HG02870 (cell line): ENCODE measurements at regions not wholly inside any gene's neighbourhood (a gene's known extent, or its start where the extent isn't known, plus 50 kb on each side); places are given as distances from the start of the nearest gene placed in this dataset.
A peak's percentile ranks its signal among the peaks of the same experiment; 100 is the strongest.
"Not testable (repeated sequence)": the region's sequence is repeated elsewhere in the genome, so short reads cannot be mapped to it uniquely, and the experiment has no call there.

ENCODE experiments used
- ATAC-seq: cut with Tn5 transposase; IDR thresholded peaks from one replicate; pipeline ENCODE4 v1.9.1; 2021; ENCODE audit warnings: mild to moderate bottlenecking, moderate library complexity; ENCODE audit not compliant: unreplicated experiment

DNA sequence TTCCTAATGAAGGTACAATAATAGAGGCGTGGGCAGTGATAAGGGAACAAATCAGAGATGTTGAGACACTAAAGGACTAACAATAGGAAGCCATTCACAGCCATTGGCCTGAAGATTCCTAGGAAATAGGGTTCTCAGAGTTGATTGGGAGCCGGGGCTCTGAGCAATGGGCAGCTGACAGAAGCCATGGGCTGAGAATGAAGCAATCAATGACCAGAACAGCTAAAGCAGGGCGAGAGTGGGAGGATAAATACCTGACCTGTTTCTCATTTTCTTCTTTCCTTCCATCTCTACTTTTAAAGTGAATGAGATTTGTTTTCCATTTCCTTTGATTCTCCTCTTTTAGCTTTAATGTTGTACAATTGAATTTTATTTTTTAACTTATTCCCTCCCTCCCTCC lies 774.7 kb upstream of the ADGRL4 start:
- ATAC-seq, result no peak

DNA sequence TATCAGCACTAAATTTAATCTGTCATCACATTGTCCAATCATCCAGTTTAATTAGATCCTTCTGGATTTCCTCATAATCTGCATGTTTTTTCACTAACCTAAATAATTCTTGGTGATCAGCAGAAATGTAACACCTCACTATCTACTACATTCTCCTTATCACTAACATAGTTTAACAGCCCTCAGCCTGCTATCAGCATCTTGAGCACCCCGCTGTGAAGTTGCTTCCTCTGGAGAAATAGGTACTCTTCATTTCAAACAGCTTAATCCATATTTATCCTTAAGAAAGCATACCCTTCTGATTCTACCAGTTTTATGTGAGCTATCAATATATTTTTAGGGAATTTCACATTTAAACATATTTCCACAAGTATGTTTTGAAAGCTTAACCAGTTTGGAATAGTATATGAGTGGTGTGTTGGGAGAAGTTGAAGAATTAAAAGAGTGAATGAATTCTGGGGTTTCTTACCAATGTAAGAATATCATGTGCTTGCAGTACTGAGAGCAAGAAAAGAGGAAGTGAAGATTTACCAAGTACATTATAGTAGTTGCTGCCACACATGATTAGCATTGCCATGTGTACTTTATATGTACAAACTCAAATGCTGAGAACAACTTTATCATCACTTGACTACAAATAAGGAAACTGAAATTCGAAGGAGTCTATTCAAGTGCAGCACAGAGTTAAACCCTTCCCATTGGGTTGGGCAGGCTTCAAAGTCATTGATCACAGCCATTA lies 771.1 kb upstream of the ADGRL4 start:
- ATAC-seq, result peak; percentile 93

DNA sequence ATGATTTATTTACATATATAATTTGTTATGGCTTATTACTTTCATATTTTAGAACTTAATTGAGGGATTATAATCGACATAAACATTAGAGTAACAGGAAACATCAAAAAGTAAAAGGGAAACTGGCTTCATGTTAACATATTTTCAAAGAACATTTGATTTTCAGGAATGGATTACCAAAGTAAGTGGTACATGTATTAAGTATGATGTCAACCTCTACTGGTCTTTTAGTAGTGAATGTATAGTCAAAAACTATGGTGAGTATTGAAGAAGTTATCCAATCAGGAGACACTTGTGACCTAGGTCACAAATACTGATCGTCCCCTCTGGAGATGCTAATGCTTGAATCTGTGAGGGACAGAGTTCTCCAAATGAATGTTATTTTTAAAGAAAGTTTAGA lies 768.9 kb upstream of the ADGRL4 start:
- no peak for ATAC-seq

DNA sequence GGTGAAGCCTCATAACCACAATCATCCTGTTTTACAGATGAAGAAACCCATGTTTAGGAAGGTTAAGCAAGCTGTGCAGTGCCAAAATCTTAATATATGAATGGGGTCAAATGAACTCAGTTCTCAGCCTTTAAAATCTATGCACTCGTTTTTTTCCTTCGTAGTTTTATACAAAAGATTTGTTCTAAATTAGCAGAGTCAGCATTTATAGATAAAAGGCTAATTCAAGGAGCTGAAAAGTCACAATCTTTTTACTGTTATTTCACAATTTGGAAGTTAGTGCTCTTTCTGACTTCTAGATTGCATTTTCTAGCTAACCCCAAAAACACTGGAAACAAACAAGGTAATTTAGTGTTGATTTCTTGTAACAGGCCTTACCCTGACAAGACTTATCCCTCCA lies 766.9 kb upstream of the ADGRL4 start:
- no peak for ATAC-seq

DNA sequence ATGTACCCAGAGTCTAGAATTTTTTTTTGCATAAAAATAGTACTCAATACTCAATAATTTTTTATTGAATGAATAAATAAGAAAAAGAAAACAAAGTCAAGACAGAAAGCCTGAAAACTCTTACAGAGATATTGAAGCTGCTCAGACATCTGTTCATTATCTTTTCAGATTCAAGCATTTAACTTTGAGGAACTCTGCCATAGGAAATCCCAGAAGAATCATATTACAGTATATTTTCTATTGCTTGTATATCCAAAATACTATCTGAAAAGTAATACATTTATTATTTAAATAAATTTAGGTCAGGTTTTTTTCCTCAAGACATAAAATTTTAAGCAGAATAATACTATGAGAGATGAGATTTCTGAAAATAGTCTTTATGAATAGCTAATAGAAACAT lies 755.9 kb upstream of the ADGRL4 start:
- no peak for ATAC-seq

DNA sequence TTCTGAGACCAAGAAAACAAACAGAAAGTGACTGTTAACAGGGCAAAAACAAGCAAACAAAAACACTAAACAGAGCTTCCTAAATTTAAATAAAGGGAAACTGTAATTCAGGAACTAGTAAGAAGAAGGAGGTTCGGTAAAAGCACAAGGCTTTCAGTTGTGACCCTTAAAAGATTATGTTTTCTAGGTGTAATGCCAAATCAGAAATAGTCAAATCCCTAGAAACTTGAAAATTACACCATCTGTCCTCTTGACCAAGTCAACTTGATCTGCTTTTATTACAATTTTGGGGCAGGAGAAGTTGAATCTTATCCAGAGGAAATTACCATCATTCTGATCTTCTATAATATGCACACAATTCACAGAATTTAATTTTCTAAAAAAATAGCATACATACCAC lies 754.0 kb upstream of the ADGRL4 start:
- ATAC-seq, result no peak

DNA sequence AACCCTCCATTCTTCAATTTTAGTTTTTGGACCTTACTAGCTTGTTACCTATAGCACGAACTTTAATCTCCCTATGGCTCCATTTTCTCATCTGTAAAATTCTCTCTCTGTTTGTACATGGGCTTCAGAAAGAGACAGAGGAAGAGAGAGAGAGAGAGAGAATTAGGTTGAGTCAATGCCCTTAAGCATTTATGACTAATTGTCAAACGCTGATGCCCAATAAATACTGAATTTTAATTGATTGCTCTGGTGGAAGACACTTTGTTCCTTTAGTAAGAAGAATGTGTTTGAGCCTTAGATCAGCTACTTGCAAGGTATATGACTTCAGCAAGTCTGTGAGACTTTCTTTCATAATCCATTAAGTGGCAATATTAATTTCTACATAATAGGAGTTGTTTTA lies 743.1 kb upstream of the ADGRL4 start:
- ATAC-seq, result no peak

DNA sequence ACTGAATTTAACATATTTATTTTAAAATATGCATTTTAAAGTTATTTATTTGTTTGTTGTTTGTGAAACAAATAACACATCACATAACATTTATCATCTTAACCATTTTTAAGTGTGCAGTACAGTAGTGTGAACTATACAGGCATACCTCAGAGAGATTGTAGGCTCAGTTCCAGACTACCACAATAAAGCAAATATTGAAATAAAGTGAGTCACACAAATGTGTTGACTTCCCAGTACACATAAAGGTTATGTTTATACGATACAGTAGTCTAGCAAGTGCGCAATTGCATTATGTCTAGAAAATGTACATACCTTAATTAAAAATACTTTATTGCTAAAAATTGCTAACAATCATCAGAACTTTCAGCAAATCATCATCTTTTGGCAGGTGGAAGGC lies 739.4 kb upstream of the ADGRL4 start:
- no peak for ATAC-seq

DNA sequence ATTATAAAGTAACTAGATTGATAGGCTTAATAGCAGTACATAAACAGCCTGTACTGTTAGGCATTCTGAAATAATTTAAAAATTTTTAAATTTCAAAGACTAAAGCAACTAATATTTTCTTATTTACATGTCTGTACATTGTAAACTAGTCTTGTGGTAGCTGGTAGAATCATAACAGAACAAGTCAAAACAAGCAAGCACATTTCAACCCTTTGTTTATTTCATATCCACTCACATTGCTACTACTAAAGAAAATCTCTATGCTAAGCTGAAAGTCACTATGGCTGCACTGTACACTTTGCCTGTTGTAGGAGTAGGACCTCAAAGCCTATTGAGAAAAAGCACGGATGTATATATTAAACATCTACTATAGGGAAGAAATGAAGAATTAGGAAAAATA lies 738.2 kb upstream of the ADGRL4 start:
- no peak for ATAC-seq

DNA sequence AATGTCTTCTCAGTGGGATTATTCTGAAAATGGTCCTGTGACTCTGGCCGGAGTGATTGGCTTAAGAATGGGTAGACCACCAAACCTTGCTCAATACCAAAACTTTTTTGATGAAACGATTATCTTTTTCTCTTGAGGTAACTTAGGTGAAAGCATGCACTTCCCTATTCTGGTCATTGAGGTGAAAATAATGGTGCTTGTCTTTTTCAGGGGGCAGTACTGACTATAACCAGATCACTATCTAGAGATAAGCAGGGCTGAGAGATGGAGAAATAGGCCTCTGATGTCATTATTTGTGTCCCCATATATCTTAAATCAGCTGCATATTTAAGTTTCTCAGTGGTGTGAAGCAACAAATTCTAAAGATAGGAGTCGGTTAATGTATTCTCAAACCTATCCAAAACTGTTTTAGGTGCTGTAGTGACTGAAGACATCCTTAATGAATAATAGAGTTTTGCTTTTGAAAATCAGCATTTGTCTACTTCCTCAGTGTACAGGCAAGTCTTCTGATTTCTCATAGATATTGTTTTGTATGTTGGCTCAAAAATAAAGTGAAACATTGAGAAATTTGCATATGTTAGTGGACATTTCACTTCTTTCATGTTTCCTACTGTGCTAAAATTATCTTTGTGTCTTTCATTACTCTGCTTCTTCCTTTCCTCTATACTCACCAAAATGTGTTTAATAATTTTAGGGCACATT lies 735.3 kb upstream of the ADGRL4 start:
- peak; percentile 71 for ATAC-seq

DNA sequence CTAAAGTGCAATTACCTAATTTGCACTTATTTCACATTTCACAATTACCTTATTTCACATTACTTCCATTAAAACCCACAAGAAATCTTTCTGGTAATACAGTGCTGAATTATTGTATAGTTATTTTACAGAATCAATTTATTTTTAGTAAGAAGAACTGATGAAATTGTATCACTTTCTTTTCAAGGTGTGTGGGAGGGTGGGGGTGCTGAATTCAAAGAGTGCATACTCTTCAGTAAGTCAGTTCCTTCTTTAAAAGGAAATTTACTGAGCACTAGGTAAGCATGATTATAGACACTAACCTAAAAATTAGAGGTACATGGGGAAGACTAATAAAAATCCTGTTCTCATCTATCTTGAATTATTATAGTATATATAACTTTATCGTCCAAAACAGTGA lies 731.6 kb upstream of the ADGRL4 start:
- ATAC-seq, result no peak

DNA sequence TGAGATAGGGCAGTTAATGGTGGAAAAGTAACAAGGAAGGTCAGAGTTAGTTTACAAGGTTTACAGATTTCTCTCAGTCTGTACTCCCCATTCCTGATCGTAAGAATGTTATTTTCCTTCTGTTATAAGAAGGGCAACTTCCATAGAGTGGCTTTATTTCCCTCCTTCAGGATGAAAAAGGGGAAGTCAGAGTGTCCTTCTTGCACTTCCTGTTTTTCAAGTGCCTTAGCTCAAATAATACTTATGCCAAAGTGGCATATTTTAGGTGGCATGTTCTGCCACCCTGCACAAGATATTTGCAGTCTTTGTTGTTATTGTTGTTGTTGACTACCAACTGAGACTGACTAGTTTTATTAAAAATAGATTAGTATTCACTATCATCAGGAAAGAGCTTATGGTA lies 730.7 kb upstream of the ADGRL4 start:
- no peak for ATAC-seq

DNA sequence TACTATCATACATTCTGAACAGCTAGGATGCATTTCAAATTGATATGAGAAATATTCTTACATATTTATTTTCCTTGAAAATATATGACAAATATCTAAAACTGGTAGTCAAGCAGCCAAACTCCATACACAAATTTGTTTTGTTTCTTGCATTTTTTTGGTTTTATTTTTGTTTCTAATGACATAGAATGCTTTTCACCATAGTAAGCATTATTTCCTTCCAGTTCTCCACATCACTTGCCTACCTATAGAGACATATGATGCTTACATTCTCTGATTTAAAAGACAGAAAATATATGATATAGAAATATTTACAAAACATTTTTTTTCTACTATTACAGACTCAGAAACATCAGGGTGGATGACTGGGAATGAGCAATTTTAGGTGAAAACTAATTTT lies 726.4 kb upstream of the ADGRL4 start:
- no peak for ATAC-seq

DNA sequence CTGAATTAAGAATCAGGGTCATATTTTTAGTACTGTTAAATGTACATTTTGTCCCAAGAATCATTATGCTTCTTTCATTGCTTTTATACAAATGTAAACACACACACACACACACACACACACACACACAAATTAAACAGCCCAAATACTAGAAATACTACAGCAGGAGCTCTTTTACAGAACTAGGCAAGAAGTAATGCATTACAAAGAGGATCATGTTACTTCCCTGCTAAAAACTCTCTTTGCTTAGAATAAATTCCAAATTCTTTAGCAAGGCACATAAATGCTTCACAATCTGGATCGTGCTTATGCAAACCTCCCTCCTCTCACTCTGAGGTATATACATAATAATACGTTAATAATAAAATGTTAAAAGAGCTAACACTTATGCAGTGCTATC lies 720.4 kb upstream of the ADGRL4 start:
- ATAC-seq, result no peak

DNA sequence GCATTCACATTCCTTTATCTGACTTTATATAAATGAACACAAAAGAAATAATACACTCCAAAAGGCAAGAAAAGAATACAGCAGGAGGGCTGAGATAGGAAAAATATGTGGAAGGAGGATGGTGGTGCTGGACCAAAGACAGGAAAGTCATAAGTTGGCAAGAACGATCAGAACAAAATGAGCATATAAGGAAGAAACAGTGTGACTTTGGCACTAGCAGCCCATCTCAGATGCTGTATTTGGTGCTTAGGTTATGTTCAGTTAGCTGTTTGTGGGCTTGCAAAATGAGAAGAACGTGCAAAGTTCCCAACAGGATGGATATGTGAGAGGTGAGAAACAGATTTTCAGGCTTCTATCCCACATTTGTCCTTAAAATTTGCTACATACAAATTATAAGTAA lies 719.8 kb upstream of the ADGRL4 start:
- no peak for ATAC-seq

DNA sequence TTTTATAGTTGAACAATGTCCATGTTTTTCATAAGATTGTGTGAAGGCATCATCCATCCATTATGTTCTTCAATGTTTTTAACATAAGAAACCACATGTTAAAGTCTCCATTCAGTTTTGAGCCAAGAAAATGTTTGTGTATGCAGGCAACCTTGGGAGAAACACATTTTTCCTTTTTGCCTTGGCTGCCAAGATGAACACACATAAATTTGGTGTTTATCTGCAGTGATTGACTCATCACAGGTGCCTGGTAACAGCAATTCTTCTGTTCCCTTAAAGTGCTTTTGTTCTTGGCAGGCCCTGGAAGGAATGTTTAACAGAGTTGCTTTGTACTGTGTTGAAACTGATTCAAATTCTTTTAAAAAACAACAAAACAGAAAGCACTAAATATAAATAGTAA lies 709.9 kb upstream of the ADGRL4 start:
- no peak for ATAC-seq

DNA sequence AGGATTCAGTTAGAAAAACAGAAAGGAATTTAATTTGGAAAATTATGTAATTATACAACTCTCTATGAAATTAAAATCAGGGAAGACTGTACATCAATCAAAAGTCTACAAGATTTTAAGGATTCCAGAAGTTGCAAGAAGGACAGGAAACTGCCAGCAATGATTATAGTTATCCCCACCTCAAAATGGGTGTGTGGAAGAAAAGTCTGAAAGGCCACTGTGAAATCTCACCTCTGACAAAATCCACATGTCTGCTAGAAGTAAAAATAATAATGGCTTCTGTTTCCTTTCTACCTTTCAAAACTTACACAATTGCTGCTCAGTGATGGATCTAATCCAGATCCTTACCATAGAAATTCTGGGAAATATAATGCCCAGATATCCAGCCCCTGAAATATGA lies 708.1 kb upstream of the ADGRL4 start:
- no peak for ATAC-seq

DNA sequence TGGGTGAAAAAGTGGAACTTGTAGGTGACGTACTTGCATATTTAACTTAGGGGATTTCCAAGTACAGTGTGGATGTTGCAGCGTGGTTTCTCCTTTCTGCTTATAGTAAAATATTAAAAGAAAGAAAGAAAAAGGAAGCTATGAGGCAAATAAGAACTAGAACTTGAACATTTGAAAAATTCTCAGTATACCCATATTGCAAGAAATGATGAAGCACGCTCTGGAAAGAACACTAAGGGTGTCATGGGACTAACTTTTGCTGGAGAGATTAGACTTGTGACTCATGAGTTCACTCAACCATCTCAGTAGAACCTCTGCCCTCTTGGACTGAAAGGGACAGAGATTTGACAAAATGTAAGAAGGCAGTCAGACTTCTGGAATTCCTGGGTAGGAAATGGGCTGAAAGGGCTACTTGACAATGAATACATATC lies 704.5 kb upstream of the ADGRL4 start:
- peak; percentile 93 for ATAC-seq

DNA sequence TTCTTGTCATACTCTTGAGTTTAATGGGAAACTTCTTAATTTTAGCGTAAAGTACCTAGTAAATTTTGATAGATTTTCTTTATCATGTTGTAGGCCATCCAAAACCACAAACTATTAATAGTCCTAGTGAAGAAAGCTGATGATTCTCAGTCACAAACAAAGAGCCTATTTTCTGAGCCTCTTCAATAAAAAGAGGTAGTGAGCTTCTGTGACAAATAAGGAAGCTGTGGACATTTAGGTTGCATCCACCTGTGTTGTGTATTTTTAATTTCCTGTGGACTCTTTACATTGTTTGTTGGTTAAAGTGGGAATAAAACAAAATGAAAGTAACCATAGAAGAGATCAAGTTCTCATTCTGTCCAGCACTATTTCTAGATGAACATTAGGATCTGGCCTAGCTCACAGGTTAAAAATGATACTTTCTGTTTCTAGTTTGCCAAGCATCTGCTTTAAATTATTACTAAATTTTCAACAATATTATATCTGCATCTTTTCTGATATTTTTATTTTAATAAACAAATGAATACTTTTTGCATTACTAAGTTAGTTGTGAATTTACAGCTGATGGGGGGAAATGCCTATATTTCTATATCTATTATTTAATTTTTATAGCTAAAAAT lies 702.2 kb upstream of the ADGRL4 start:
- ATAC-seq, result no peak

DNA sequence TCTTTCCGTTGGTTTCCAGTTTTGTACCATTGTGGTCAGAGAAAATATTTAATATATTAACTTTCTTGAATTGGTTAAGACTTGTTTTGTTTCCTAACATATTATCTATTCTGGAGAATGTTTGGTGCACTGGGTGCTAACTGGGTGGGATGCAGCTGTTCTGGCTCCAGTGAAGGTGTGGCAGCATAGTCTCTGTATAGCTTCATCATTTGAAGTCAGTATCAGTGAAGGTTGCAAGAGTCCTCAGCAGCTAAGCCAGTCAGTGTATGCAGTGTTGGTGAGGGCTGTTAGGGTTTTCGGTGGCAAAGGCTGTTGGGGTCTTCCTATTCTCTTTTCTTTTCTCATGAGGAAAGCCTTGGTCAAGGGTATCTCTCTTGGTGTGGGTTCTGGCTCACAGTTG lies 698.7 kb upstream of the ADGRL4 start:
- ATAC-seq, result no peak

DNA sequence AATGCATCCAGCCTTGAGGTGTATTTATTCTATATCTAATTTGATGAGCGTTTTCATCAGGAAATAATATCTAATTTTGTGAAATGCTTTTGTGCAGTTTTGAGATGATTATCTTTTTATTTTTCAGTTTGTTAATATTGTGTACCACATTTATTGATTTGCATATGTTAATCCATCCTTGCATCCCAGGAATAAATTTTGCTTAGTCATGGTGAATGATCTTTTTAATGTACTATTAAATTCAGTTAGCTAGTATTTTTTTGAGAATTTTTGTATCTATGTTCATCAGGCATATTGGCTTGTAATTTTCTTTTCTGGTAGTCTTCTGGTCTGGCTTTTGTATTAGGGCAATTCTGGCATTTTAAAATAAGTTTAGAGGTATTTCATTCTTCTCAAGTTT lies 697.5 kb upstream of the ADGRL4 start:
- ATAC-seq, result no peak

DNA sequence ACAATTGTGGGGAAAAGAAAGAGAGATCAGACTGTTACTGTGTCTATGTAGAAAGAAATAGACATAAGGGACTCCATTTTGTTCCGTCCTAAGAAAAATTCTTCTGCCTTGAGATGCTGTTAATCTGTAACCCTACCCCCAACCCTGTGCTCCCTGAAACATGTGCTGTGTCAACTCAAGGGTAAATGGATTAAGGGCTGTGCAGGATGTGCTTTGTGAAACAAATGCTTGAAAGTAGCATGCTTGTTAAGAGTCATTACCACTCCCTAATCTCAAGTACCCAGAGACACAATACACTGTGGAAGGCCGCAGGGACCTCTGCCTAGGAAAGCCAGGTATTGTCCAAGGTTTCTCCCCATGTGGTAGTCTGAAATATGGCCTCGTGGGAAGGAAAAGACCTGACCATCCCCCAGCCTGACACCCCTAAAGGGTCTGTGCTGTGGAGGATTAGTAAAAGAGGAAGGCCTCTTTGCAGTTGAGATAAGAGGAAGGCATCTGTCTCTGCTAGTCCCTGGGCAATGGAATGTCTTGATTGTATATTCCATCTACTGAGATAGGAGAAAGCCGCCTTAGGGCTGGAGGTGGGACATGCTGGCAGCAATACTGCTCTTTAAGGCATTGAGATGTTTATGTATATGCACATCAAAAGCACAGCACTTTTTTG lies 695.9 kb upstream of the ADGRL4 start:
- not testable (repeated sequence) for ATAC-seq
